SW480 (cell line): ENCODE measurements at regions not wholly inside any gene's neighbourhood (a gene's known extent, or its start where the extent isn't known, plus 50 kb on each side); places are given as distances from the start of the nearest gene placed in this dataset.
"Not testable (repeated sequence)": the region's sequence is repeated elsewhere in the genome, so short reads cannot be mapped to it uniquely, and the experiment has no call there.

Experiments
- DNase-seq: peaks from one replicate; pipeline ENCODE4 v3.0.0-alpha.2; 2016; ENCODE audit warnings: low spot score

- no peak for DNase-seq
These were observed 626.1 kb upstream of the SLITRK6 start for GRCh38 chr13:86425170-86425815.

- DNase-seq, result no peak
These were observed 627.2 kb upstream of the SLITRK6 start for GRCh38 chr13:86426437-86426836.

- DNase-seq, result no peak
These were observed 630.5 kb upstream of the SLITRK6 start for GRCh38 chr13:86429756-86430155.

GRCh38 chr13:86438034-86438433, 638.8 kb upstream of the SLITRK6 start:
- no peak for DNase-seq

GRCh38 chr13:86445206-86445605, 646.0 kb upstream of the SLITRK6 start:
- DNase-seq, result no peak

GRCh38 chr13:86445672-86446071, 646.5 kb upstream of the SLITRK6 start:
- DNase-seq, result no peak

GRCh38 chr13:86446311-86446710, 647.1 kb upstream of the SLITRK6 start:
- no peak for DNase-seq

- no peak for DNase-seq
These were observed 648.3 kb upstream of the SLITRK6 start for GRCh38 chr13:86447479-86447878.

GRCh38 chr13:86462011-86462410, 662.8 kb upstream of the SLITRK6 start:
- DNase-seq, result no peak

GRCh38 chr13:86464193-86464592, 665.0 kb upstream of the SLITRK6 start:
- DNase-seq, result peak; percentile 11

GRCh38 chr13:86474971-86475370, 675.8 kb upstream of the SLITRK6 start:
- DNase-seq, result no peak

GRCh38 chr13:86476656-86477055, 677.4 kb upstream of the SLITRK6 start:
- no peak for DNase-seq

- DNase-seq, result no peak
These were observed 687.4 kb upstream of the SLITRK6 start for GRCh38 chr13:86486582-86486981.

- DNase-seq, result no peak
These were observed 691.9 kb upstream of the SLITRK6 start for GRCh38 chr13:86491121-86491520.

GRCh38 chr13:86501931-86502330, 702.7 kb upstream of the SLITRK6 start:
- not testable (repeated sequence) for DNase-seq

GRCh38 chr13:86510792-86511191, 711.6 kb upstream of the SLITRK6 start:
- DNase-seq, result no peak

GRCh38 chr13:86541461-86541860, 742.2 kb upstream of the SLITRK6 start:
- DNase-seq, result no peak

GRCh38 chr13:86554066-86554465, 754.8 kb upstream of the SLITRK6 start:
- DNase-seq, result no peak

GRCh38 chr13:86559901-86560300, 760.7 kb upstream of the SLITRK6 start:
- no peak for DNase-seq

GRCh38 chr13:86562866-86563265, 763.6 kb upstream of the SLITRK6 start:
- no peak for DNase-seq

GRCh38 chr13:86563308-86563707, 764.1 kb upstream of the SLITRK6 start:
- no peak for DNase-seq

- DNase-seq, result no peak
These were observed 767.9 kb upstream of the SLITRK6 start for GRCh38 chr13:86567119-86567518.

- no peak for DNase-seq
These were observed 769.9 kb upstream of the SLITRK6 start for GRCh38 chr13:86569119-86569518.

- DNase-seq, result no peak
These were observed 770.8 kb upstream of the SLITRK6 start for GRCh38 chr13:86569974-86570373.

- peak; percentile 5 for DNase-seq
These were observed 772.9 kb upstream of the SLITRK6 start for GRCh38 chr13:86572115-86572514.
